ENCODE measurements at regions not wholly inside any gene's neighbourhood (a gene's known extent, or its start where the extent isn't known, plus 50 kb on each side); places are given as distances from the start of the nearest gene placed in this dataset.
"Not testable (repeated sequence)": the region's sequence is repeated elsewhere in the genome, so short reads cannot be mapped to it uniquely, and the experiment has no call there.

DNA sequence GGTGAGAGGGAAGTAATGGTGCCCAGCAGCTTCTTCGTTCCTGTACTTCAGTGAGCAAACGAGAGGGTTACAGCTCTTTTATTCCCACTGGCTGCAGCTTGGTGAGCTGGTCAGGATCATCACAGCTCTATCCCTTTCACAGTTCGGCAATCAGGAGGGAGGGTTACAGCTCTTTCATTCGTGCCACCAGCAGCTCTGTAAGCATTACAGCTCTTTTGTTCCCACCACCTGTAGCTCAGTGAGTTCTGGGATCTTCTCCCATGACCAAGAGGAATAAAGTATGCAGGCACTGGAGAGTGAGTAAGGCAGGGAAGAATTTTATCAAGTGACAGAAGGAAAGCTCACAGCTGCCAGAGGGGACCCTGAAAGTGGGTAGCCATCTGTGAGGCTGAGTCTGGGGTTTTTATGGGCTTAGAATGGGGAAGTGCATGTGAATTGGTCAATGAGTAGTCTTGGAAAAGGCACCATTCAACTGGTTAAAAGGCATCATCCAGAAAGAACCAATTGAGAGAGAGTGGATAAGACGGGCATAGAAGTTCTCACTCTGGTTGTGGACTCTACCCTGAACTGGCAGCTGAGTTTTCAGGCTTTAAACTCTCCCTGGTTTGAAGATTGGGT, 123.7 kb downstream of the COX18 start:
- no peaks in the 10 kb centered on the region for H3K27me3 ChIP-seq (ENCODE audit: control insufficient read depth, insufficient read depth, low read length)
- no peak overlapping the region for H3K4me3 ChIP-seq (ENCODE audit: low read length)
- WGBS (ENCODE audit: insufficient coverage, low lambda C conversion rate) = 100% methylated on average over 1 of the region's 5 CpGs
- H3K4me1 ChIP-seq (ENCODE audit: control insufficient read depth, insufficient read depth, low read length) = no peaks in the 10 kb centered on the region
- no peaks in the 10 kb centered on the region for H3K36me3 ChIP-seq (ENCODE audit: control insufficient read depth, insufficient read depth, low read length)
- DNase-seq = no peak
- H3K27ac ChIP-seq (ENCODE audit: low read length) = no peak overlapping the region
- H3K9me3 ChIP-seq (ENCODE audit: control insufficient read depth, low read depth, low read length) = no peaks in the 10 kb centered on the region

DNA sequence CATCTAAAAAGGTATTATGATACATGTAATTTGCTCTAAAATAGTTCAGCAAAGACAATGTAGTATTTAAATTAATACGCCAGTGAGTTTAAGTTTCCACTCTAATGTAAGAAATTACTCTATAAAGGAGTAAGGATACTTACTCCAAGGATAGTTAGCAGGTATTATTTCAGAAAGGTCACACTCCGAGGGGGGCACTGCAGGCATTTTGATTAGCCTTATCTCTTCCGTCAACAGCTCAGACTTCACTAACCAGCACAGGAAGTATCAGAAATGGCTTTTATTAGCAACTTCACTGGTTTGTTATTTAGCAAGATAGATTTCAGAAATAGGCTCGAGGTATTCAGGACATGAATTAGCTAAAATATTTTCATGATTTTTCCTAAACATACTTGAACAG, 127.0 kb downstream of the COX18 start:
- DNase-seq = no peak
- Histone ChIP-seq H3K27ac (ENCODE audit: low read length) (no peak overlapping the region), H3K9me3 (ENCODE audit: control insufficient read depth, low read depth, low read length) (no peaks in the 10 kb centered on the region), H3K4me1 (ENCODE audit: control insufficient read depth, insufficient read depth, low read length) (no peaks in the 10 kb centered on the region), H3K27me3 (ENCODE audit: control insufficient read depth, insufficient read depth, low read length) (no peaks in the 10 kb centered on the region), H3K36me3 (ENCODE audit: control insufficient read depth, insufficient read depth, low read length) (no peaks in the 10 kb centered on the region), H3K4me3 (ENCODE audit: low read length) (no peak overlapping the region)
- 100% methylated on average over 1 of the region's 4 CpGs for WGBS (ENCODE audit: insufficient coverage, low lambda C conversion rate)

DNA sequence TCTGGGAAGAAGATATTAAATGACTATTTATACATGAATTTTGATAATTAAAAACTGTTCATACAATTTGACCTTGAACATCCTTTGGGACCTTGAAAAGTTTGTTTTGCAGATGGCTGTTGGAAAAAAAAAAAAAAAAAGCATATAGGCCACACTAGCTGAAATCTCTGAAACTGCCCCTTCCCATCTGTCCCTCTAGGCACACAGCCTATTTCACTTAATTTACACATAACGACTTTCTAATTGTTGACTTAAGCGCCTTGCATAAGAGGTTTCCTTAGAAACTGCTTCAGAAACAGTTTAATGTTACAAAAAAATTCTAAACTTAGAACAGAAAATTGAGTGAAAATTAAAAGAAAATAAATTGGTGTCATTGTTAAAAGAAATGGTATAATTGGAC, 131.0 kb downstream of the COX18 start:
- no peaks in the 10 kb centered on the region for H3K27me3 ChIP-seq (ENCODE audit: control insufficient read depth, insufficient read depth, low read length)
- H3K4me3 ChIP-seq (ENCODE audit: low read length) = no peak overlapping the region
- WGBS (ENCODE audit: insufficient coverage, low lambda C conversion rate) = 82% methylated on average over 2 of the region's 2 CpGs
- H3K27ac ChIP-seq (ENCODE audit: low read length) = no peak overlapping the region
- no peaks in the 10 kb centered on the region for H3K36me3 ChIP-seq (ENCODE audit: control insufficient read depth, insufficient read depth, low read length)
- H3K4me1 ChIP-seq (ENCODE audit: control insufficient read depth, insufficient read depth, low read length) = no peaks in the 10 kb centered on the region
- no peak for DNase-seq
- no peaks in the 10 kb centered on the region for H3K9me3 ChIP-seq (ENCODE audit: control insufficient read depth, low read depth, low read length)

DNA sequence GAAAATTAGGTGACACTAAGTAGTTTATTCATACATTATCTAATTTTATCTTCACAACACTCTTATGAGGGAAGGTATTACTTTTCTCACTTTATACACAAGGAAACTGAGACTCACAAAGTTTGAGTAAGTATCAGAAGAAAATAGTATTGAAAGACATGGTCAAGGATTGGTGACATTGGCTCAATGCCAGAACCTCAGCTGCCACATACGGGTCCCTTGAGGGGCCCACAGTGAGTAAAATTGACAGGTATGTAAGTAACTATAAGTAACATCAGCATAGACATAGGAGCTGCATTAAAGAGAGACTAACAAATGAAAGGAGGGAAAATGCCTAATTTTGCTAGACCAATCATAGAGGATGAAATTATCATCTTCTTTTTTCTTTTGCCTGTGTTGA, 134.1 kb downstream of the COX18 start:
- DNase-seq = no peak
- Histone ChIP-seq H3K4me3 (ENCODE audit: low read length) (no peak overlapping the region), H3K27me3 (ENCODE audit: control insufficient read depth, insufficient read depth, low read length) (no peaks in the 10 kb centered on the region), H3K9me3 (ENCODE audit: control insufficient read depth, low read depth, low read length) (no peaks in the 10 kb centered on the region), H3K36me3 (ENCODE audit: control insufficient read depth, insufficient read depth, low read length) (no peaks in the 10 kb centered on the region), H3K4me1 (ENCODE audit: control insufficient read depth, insufficient read depth, low read length) (no peaks in the 10 kb centered on the region), H3K27ac (ENCODE audit: low read length) (no peak overlapping the region)
- 67% methylated on average over 1 of the region's 1 CpG for WGBS (ENCODE audit: insufficient coverage, low lambda C conversion rate)

DNA sequence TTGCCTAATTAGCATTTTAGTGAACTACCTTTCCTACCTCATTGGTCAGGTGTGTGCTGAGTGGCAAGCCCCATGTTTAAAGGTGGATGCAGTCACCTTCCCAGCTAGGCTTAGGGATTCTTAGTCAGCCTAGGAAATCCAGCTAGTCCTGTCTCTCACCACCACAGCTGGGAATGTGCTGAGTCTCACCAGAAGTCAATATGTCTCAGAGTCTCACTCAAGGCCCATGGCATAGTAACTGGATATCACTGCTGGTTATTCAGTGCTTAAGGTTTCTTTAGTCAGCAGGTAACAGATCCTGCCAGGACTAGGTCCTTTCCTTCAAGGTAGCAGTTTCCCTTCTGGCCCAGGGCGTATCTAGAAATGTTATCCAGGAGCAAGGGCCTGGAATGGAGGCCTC, 136.5 kb downstream of the COX18 start:
- Histone ChIP-seq H3K27ac (ENCODE audit: low read length) (no peak overlapping the region), H3K36me3 (ENCODE audit: control insufficient read depth, insufficient read depth, low read length) (no peaks in the 10 kb centered on the region), H3K4me3 (ENCODE audit: low read length) (no peak overlapping the region), H3K9me3 (ENCODE audit: control insufficient read depth, low read depth, low read length) (no peaks in the 10 kb centered on the region), H3K4me1 (ENCODE audit: control insufficient read depth, insufficient read depth, low read length) (no peaks in the 10 kb centered on the region), H3K27me3 (ENCODE audit: control insufficient read depth, insufficient read depth, low read length) (no peaks in the 10 kb centered on the region)
- no peak for DNase-seq
- no CpG with 5 or more reads among the region's 1 CpG for WGBS (ENCODE audit: insufficient coverage, low lambda C conversion rate)

DNA sequence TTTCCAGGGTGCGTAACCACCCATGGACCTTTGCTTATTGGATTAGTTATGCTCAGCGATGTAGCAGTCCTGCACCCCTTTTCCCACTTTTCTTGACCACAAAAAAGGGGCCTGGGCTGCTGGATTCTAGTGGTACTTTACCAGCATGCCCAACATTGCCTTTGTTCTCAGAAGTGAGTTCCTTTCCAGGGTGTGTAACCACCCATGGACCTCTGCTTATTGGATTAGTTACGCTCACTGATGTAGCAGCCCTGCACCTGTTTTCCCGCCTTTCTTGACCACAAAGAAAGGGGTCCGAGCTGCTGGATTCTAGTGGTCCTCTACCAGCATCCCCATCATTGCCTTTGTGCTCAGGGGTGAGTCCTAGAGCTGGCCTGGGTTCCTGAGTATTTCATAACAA, 138.2 kb downstream of the COX18 start:
- Histone ChIP-seq H3K4me3 (ENCODE audit: low read length) (no peak overlapping the region), H3K36me3 (ENCODE audit: control insufficient read depth, insufficient read depth, low read length) (no peaks in the 10 kb centered on the region), H3K27ac (ENCODE audit: low read length) (no peak overlapping the region), H3K27me3 (ENCODE audit: control insufficient read depth, insufficient read depth, low read length) (no peaks in the 10 kb centered on the region), H3K9me3 (ENCODE audit: control insufficient read depth, low read depth, low read length) (no peaks in the 10 kb centered on the region), H3K4me1 (ENCODE audit: control insufficient read depth, insufficient read depth, low read length) (no peaks in the 10 kb centered on the region)
- WGBS (ENCODE audit: insufficient coverage, low lambda C conversion rate) = no CpG with 5 or more reads among the region's 5 CpGs
- DNase-seq = no peak

DNA sequence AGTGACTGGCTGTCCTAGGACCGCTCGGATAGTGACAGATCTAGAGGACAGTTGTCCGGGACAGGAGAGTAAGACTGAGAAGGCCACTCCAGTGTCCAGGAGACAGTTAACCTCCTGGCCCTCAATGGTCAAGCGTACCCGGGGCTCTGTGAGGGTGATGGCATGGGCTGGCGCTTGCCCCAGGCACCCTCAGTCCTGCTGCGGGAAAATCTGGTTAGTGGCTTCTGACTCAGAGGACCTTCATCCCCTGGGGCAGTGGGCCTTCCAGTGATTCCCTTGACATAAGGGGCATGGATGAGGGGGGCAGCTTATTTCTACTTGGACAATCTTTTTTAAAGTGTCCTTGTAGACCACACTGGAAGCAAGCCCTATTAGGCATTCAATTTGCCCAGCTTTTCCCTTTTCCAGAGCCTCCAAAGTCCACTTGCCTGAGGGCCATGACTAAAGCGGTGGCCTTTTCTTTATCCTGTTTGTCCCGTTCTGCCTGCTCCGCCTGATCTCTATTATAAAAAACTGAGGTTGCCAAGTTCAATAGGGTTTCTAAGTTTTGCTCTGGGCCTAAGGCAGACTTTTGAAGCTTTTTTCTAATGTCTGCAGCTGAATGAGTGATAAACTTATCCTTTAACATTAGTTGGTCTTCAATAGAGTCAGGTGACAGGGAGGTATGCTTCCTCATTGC, 139.8 kb downstream of the COX18 start:
- not testable (repeated sequence) for H3K4me3 ChIP-seq (ENCODE audit: low read length); DNase-seq; H3K27me3 ChIP-seq (ENCODE audit: control insufficient read depth, insufficient read depth, low read length); H3K9me3 ChIP-seq (ENCODE audit: control insufficient read depth, low read depth, low read length); H3K27ac ChIP-seq (ENCODE audit: low read length); H3K4me1 ChIP-seq (ENCODE audit: control insufficient read depth, insufficient read depth, low read length); H3K36me3 ChIP-seq (ENCODE audit: control insufficient read depth, insufficient read depth, low read length)
- WGBS (ENCODE audit: insufficient coverage, low lambda C conversion rate) = 86% methylated on average over 2 of the region's 10 CpGs

DNA sequence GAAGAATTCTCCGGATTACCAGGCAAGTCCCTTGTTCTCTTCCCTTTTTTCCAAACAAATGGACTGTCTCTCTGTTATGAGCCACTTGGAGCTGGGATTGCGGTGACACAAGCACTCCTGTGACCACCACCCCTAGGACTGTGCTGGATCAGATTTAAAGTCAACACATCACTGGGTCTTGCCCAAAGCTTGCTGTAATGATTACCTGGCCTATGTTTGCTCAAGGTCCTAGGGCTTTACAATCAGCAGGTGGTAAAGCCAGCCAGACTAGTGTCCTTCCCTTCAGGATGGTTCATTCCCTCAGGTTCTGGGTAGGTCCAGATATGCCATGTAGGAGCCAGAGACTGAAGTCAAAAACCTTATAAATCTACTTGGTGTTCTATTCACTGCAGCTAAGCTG, 144.7 kb downstream of the COX18 start:
- WGBS (ENCODE audit: insufficient coverage, low lambda C conversion rate) = 80% methylated on average over 1 of the region's 2 CpGs
- Histone ChIP-seq H3K9me3 (ENCODE audit: control insufficient read depth, low read depth, low read length) (no peaks in the 10 kb centered on the region), H3K36me3 (ENCODE audit: control insufficient read depth, insufficient read depth, low read length) (no peaks in the 10 kb centered on the region), H3K27me3 (ENCODE audit: control insufficient read depth, insufficient read depth, low read length) (no peaks in the 10 kb centered on the region), H3K27ac (ENCODE audit: low read length) (no peak overlapping the region), H3K4me1 (ENCODE audit: control insufficient read depth, insufficient read depth, low read length) (no peaks in the 10 kb centered on the region), H3K4me3 (ENCODE audit: low read length) (no peak overlapping the region)
- DNase-seq = no peak

DNA sequence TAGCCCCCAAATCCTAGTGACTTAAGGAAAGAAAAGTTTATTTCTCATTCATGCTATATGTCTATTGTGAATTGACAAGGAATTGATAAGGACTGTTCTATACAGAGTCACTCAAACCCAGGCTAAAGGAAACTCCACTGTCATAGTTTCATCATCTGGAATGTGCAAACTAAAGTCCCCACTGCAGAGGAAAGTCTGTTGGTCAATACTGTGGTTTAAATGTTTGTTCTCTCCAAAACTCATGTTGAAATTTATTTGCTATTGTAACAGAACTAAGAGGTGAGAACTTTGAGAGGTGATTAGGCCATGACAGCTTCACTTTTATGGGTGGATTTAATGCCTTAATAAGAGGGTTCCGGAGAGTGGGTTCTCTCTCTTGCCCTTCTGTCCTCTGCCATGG, 149.6 kb downstream of the COX18 start:
- DNase-seq = no peak
- no peak overlapping the region for H3K27ac ChIP-seq (ENCODE audit: low read length)
- no peaks in the 10 kb centered on the region for H3K4me1 ChIP-seq (ENCODE audit: control insufficient read depth, insufficient read depth, low read length)
- H3K4me3 ChIP-seq (ENCODE audit: low read length) = no peak overlapping the region
- H3K27me3 ChIP-seq (ENCODE audit: control insufficient read depth, insufficient read depth, low read length) = no peaks in the 10 kb centered on the region
- H3K9me3 ChIP-seq (ENCODE audit: control insufficient read depth, low read depth, low read length) = no peaks in the 10 kb centered on the region
- H3K36me3 ChIP-seq (ENCODE audit: control insufficient read depth, insufficient read depth, low read length) = no peaks in the 10 kb centered on the region
- WGBS (ENCODE audit: insufficient coverage, low lambda C conversion rate) = no CpG with 5 or more reads among the region's 1 CpG

DNA sequence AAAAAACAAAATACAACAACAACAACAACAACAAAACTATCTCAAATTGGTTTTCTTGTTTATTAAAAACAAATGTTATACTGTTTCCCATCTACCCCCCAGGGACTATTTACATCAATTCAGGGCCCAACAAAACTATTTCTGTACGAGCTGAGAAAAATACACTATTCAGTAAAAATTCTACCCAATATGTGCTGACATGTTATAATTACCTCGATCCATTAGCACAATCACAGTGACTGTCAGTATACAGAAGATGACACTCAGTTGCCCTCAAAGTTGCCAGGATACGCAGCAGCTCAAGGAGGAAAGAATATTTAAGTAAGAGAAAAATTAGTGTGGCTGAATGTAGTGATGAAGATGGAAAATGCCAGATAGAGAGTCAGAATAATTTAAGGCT, 150.1 kb downstream of the COX18 start:
- no CpG with 5 or more reads among the region's 3 CpGs for WGBS (ENCODE audit: insufficient coverage, low lambda C conversion rate)
- no peaks in the 10 kb centered on the region for H3K36me3 ChIP-seq (ENCODE audit: control insufficient read depth, insufficient read depth, low read length)
- no peak for DNase-seq
- H3K9me3 ChIP-seq (ENCODE audit: control insufficient read depth, low read depth, low read length) = no peaks in the 10 kb centered on the region
- no peaks in the 10 kb centered on the region for H3K4me1 ChIP-seq (ENCODE audit: control insufficient read depth, insufficient read depth, low read length)
- H3K4me3 ChIP-seq (ENCODE audit: low read length) = no peak overlapping the region
- H3K27ac ChIP-seq (ENCODE audit: low read length) = no peak overlapping the region
- H3K27me3 ChIP-seq (ENCODE audit: control insufficient read depth, insufficient read depth, low read length) = no peaks in the 10 kb centered on the region

DNA sequence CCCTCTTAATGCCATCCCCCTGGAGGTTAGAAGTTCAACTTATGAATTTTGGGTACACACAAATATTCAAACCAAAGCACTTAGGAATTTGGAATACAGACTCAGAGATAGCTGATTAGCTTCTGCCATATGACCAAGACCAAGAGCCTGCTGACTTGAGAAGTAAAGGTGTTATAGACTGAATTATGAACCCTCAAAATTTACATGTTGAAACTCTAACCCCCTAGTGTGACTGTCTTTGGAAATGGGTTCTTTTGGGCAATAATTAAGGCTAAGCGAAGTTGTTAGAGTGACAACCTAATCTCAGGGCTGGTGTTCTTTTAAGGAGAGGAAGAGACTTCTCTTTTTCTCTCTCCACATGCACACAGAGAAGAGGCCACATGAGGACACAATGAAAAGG, 151.2 kb downstream of the COX18 start:
- DNase-seq = no peak
- Histone ChIP-seq H3K36me3 (ENCODE audit: control insufficient read depth, insufficient read depth, low read length) (no peaks in the 10 kb centered on the region), H3K27me3 (ENCODE audit: control insufficient read depth, insufficient read depth, low read length) (no peaks in the 10 kb centered on the region), H3K9me3 (ENCODE audit: control insufficient read depth, low read depth, low read length) (no peaks in the 10 kb centered on the region), H3K4me1 (ENCODE audit: control insufficient read depth, insufficient read depth, low read length) (no peaks in the 10 kb centered on the region), H3K27ac (ENCODE audit: low read length) (no peak overlapping the region), H3K4me3 (ENCODE audit: low read length) (no peak overlapping the region)
- no CpG with 5 or more reads among the region's 1 CpG for WGBS (ENCODE audit: insufficient coverage, low lambda C conversion rate)

All from large intestine (tissue), 3 donors.